GM04504 (cell line): ENCODE measurements at regions not wholly inside any gene's neighbourhood (a gene's known extent, or its start where the extent isn't known, plus 50 kb on each side); places are given as distances from the start of the nearest gene placed in this dataset.
"Not testable (repeated sequence)": the region's sequence is repeated elsewhere in the genome, so short reads cannot be mapped to it uniquely, and the experiment has no call there.

ENCODE experiments used
- DNase-seq: peaks from one replicate; pipeline ENCODE4 v3.0.0-alpha.2; 2012; ENCODE audit warnings: low read depth

- not testable (repeated sequence) for DNase-seq
Observed at GRCh38 chr9:6104406-6104805, 89.0 kb upstream of the RANBP6 start.

- not testable (repeated sequence) for DNase-seq
Observed at GRCh38 chr9:6103911-6104310, 88.5 kb upstream of the RANBP6 start.

GRCh38 chr9:6102336-6102987 is 87.0 kb upstream of the RANBP6 start:
- DNase-seq = peak; percentile 55

GRCh38 chr9:6101725-6102124 is 86.3 kb upstream of the RANBP6 start:
- not testable (repeated sequence) for DNase-seq

GRCh38 chr9:6099346-6099745 is 83.9 kb upstream of the RANBP6 start:
- DNase-seq = not testable (repeated sequence)

GRCh38 chr9:6098431-6098830 is 83.0 kb upstream of the RANBP6 start:
- DNase-seq = no peak

- peak; percentile 50 for DNase-seq
Observed at GRCh38 chr9:6096821-6097220, 81.4 kb upstream of the RANBP6 start.

GRCh38 chr9:6090277-6091210 is 75.1 kb upstream of the RANBP6 start:
- DNase-seq = no peak

GRCh38 chr9:6089300-6089699 is 73.9 kb upstream of the RANBP6 start:
- no peak for DNase-seq

GRCh38 chr9:6086006-6086655 is 70.7 kb upstream of the RANBP6 start:
- DNase-seq = no peak

- peak; percentile 60 for DNase-seq
Observed at GRCh38 chr9:6080154-6080716, 64.8 kb upstream of the RANBP6 start.

- no peak for DNase-seq
Observed at GRCh38 chr9:6079386-6079785, 64.0 kb upstream of the RANBP6 start.

- DNase-seq = no peak
Observed at GRCh38 chr9:6078382-6079105, 63.1 kb upstream of the RANBP6 start.

GRCh38 chr9:6076851-6077250 is 61.4 kb upstream of the RANBP6 start:
- DNase-seq = no peak

GRCh38 chr9:6073731-6074130 is 58.3 kb upstream of the RANBP6 start:
- no peak for DNase-seq

- no peak for DNase-seq
Observed at GRCh38 chr9:6072865-6073264, 57.4 kb upstream of the RANBP6 start.

GRCh38 chr9:6072453-6072852 is 57.0 kb upstream of the RANBP6 start:
- DNase-seq = no peak

- DNase-seq = no peak
Observed at GRCh38 chr9:6068983-6069382, 53.6 kb upstream of the RANBP6 start.

- DNase-seq = no peak
Observed at GRCh38 chr9:6067426-6067825, 52.0 kb upstream of the RANBP6 start.
